HCT116 (cell line): ENCODE measurements at regions not wholly inside any gene's neighbourhood (a gene's known extent, or its start where the extent isn't known, plus 50 kb on each side); places are given as distances from the start of the nearest gene placed in this dataset.

ENCODE experiments used
- CEBPB ChIP-seq: IDR thresholded peaks from 2 replicates; pipeline ENCODE4 v1.6.1; 2012; ENCODE audit warnings: low read depth
- POLR2A ChIP-seq: IDR thresholded peaks from 2 replicates; pipeline ENCODE4 v1.7.0; 2011; ENCODE audit warnings: borderline replicate concordance; ENCODE audit not compliant: insufficient read depth, insufficient read length; ENCODE audit errors: extremely low read depth
- POLR2AphosphoS5 ChIP-seq: IDR thresholded peaks from 2 replicates; pipeline ENCODE4 v1.6.1; 2011; ENCODE audit warnings: mild to moderate bottlenecking, low read depth, low read length, moderate library complexity
- TF ChIP-seq, protein P1 (sequence below), 3 experiments: fragments of 200-600 bp in 1 of 3; sonication (generic) in 1 of 3; IDR thresholded peaks in 2 of 3; conservative IDR thresholded peaks in 1 of 3; 2 replicates each; pipeline ENCODE4 v1.5.1; 2012 to 2017; ENCODE audit warnings: low read depth in 2 of 3, low read length in 2 of 3, antibody characterized with exemption in 1 of 3, borderline replicate concordance in 1 of 3, control low read depth in 1 of 3, mild to moderate bottlenecking in 1 of 3, mixed read lengths in 1 of 3, mixed run types in 1 of 3, moderate library complexity in 1 of 3; ENCODE audit not compliant: insufficient read depth in 1 of 3
- TF ChIP-seq, protein P2 (sequence below): IDR thresholded peaks from 2 replicates; pipeline ENCODE4 v1.6.1; 2012; ENCODE audit warnings: low read depth
- TF ChIP-seq, protein P3 (sequence below): IDR thresholded peaks from 2 replicates; pipeline ENCODE4 v1.6.1; 2011; ENCODE audit warnings: mild to moderate bottlenecking, low read length, moderate library complexity; ENCODE audit not compliant: insufficient replicate concordance; ENCODE audit errors: extremely low read depth

DNA sequence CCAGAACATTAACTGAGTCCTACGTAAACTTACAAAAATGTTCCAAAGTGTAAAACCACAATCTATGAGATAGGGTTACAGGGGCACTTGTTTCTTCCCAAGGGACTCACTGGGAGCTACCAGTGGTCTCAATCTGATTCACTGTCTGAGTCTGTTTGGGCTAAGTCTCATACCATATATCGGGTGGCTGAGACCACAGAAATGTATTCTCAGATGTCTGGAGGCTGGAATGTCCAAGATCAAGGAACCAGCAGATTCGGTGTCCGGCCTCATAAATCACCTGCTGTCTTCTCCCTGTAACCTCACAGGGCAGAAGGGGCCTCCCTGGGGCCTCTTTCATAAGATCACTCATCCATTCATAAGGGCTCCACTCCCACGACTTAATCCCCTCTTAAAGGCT lies 616.3 kb upstream of the TMEM132C start:
- no peak for TF ChIP-seq POLR2A
- TF ChIP-seq, protein P1, sequence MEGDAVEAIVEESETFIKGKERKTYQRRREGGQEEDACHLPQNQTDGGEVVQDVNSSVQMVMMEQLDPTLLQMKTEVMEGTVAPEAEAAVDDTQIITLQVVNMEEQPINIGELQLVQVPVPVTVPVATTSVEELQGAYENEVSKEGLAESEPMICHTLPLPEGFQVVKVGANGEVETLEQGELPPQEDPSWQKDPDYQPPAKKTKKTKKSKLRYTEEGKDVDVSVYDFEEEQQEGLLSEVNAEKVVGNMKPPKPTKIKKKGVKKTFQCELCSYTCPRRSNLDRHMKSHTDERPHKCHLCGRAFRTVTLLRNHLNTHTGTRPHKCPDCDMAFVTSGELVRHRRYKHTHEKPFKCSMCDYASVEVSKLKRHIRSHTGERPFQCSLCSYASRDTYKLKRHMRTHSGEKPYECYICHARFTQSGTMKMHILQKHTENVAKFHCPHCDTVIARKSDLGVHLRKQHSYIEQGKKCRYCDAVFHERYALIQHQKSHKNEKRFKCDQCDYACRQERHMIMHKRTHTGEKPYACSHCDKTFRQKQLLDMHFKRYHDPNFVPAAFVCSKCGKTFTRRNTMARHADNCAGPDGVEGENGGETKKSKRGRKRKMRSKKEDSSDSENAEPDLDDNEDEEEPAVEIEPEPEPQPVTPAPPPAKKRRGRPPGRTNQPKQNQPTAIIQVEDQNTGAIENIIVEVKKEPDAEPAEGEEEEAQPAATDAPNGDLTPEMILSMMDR (IDR thresholded peaks at IDR 0.05 in 2 of 3, conservative IDR thresholded peaks at IDR 0.05 in 1 of 3; ENCODE audit: borderline replicate concordance in 1 of 3, insufficient read depth in 1 of 3, low read depth in 2 of 3, low read length in 2 of 3): no peak
- TF ChIP-seq CEBPB: no peak
- TF ChIP-seq, protein P2, sequence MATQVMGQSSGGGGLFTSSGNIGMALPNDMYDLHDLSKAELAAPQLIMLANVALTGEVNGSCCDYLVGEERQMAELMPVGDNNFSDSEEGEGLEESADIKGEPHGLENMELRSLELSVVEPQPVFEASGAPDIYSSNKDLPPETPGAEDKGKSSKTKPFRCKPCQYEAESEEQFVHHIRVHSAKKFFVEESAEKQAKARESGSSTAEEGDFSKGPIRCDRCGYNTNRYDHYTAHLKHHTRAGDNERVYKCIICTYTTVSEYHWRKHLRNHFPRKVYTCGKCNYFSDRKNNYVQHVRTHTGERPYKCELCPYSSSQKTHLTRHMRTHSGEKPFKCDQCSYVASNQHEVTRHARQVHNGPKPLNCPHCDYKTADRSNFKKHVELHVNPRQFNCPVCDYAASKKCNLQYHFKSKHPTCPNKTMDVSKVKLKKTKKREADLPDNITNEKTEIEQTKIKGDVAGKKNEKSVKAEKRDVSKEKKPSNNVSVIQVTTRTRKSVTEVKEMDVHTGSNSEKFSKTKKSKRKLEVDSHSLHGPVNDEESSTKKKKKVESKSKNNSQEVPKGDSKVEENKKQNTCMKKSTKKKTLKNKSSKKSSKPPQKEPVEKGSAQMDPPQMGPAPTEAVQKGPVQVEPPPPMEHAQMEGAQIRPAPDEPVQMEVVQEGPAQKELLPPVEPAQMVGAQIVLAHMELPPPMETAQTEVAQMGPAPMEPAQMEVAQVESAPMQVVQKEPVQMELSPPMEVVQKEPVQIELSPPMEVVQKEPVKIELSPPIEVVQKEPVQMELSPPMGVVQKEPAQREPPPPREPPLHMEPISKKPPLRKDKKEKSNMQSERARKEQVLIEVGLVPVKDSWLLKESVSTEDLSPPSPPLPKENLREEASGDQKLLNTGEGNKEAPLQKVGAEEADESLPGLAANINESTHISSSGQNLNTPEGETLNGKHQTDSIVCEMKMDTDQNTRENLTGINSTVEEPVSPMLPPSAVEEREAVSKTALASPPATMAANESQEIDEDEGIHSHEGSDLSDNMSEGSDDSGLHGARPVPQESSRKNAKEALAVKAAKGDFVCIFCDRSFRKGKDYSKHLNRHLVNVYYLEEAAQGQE: no peak
- TF ChIP-seq, protein P3, sequence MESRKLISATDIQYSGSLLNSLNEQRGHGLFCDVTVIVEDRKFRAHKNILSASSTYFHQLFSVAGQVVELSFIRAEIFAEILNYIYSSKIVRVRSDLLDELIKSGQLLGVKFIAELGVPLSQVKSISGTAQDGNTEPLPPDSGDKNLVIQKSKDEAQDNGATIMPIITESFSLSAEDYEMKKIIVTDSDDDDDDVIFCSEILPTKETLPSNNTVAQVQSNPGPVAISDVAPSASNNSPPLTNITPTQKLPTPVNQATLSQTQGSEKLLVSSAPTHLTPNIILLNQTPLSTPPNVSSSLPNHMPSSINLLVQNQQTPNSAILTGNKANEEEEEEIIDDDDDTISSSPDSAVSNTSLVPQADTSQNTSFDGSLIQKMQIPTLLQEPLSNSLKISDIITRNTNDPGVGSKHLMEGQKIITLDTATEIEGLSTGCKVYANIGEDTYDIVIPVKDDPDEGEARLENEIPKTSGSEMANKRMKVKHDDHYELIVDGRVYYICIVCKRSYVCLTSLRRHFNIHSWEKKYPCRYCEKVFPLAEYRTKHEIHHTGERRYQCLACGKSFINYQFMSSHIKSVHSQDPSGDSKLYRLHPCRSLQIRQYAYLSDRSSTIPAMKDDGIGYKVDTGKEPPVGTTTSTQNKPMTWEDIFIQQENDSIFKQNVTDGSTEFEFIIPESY: no peak
- no peak for TF ChIP-seq POLR2AphosphoS5
